HG02678 (cell line): ENCODE measurements at regions not wholly inside any gene's neighbourhood (a gene's known extent, or its start where the extent isn't known, plus 50 kb on each side); places are given as distances from the start of the nearest gene placed in this dataset.

Source experiments
- ATAC-seq: cut with Tn5 transposase; IDR thresholded peaks from one replicate; pipeline ENCODE4 v1.9.1; 2021; ENCODE audit warnings: mild to moderate bottlenecking, moderate library complexity; ENCODE audit not compliant: unreplicated experiment

DNA sequence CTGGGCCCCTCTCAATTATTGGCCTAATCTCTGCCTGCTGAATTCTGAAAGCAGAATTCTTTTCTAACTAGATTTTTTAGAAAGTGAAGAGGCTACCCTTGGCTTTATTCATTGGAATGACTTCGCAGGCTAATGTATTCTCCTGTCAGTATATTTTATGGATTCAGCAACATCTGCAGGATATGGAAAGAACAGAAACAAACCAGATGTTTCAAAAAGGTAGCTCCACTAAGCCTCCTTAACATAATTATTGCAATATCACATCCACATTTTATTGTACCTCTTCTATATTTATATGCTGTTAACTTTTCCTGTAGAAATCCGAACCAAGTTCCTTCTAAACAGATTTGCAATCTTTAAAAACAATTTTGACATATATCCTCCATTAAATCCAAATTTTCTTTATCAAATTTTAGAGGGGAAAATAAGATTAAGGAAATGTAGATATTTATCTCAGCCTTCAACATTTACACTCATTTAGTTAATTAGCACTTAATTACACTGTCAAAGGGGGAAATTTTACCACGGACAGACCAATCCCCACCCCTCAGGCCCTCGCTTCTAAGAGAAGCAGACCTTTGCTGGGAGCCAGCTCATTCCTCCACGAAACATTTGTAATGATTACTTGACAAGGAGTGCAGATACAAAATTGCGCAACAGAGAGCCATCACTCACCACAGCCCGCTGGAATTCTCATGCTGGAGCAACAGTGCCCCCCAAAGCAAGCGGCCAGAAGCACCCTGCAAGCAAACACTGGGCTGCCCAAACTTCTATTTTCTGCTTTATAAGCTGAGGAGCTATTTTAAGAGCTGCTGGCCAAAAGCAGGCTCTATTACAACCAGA, 253.4 kb downstream of the ETAA1 start:
- no peak for ATAC-seq

- no peak for ATAC-seq
Measured at GRCh38 chr2:67651565-67651964, 254.4 kb downstream of the ETAA1 start.

- ATAC-seq, result no peak
Measured at GRCh38 chr2:67652679-67653078, 255.5 kb downstream of the ETAA1 start.

GRCh38 chr2:67656875-67657274, 259.7 kb downstream of the ETAA1 start:
- ATAC-seq, result no peak

DNA sequence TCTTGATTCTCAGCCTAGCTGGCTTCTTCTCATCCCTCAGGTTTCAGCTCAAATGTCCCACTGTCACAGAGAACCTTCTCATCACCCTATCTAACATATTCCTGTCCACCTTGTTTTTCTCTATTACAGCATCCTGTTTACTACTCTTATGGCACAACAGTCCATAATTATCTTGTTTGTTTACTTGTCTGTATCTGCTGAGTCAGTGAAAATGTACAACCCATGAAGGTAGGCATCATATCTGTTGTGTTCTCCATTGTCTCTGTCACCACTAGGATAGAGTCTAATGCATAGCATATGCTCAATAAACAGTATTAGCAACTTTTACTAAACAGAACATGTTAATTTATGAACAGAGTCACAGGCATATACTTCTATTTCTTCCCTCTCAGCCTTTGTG, 261.7 kb downstream of the ETAA1 start:
- ATAC-seq, result no peak

GRCh38 chr2:67660015-67660602, 263.0 kb downstream of the ETAA1 start:
- no peak for ATAC-seq

DNA sequence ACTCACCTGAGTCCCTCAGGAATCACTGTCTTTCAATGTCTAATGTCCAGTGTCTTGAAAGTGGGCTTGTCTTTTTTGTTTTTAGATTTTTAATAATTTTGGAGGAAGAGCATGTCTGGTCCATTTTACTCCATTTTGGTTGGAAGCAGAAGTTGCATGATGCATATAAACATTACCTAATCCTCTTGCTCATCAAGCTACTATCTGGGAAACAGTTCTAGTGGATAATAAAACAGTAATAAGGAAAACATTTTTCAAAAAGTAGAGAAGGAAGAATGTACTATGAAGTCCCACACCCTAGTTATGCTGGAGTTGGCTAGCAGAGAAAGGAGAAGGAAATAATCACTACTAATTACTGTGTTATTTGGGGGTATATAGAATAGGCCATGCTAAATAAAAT, 263.7 kb downstream of the ETAA1 start:
- ATAC-seq, result no peak

DNA sequence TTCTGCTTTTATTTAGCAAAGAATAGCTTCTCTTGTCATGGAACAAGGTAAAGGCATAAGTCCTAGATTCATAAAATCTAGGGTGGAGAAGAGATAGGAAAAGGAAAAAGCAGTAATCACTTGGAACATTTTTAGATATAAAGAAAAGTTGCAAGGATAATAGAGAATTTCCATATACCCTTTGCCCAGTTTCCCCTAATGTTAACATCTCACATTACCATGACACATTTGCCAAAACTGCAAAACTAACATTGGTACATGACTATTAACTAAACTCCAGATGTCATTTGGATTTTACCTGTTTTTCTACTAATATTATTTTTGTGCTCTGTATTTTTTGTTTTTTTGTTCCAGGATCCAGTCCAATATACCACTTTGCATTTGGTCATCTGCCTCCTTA, 265.1 kb downstream of the ETAA1 start:
- ATAC-seq, result no peak

DNA sequence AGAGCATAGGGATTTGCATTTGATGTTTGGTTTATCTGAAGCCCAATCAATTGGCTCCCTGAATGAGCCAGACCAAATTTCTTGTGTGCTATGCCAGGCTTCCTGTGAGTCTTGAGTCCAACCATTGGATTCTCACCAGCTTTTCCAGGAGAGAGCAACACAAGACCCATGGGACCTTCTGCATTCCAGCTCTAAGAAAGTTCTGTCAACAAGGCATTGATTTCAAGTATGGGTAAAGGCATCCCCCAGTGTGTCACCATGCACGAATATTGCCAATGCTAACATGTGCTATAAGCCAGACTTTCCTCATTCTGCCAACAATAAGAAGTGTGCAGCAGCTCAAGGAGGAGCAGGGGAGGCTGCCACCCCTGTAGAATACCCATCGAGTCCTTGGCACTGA, 266.6 kb downstream of the ETAA1 start:
- no peak for ATAC-seq

GRCh38 chr2:67666386-67667053, 269.4 kb downstream of the ETAA1 start:
- ATAC-seq, result no peak

GRCh38 chr2:67667054-67667908, 270.1 kb downstream of the ETAA1 start:
- ATAC-seq, result no peak

- ATAC-seq, result no peak
Measured at GRCh38 chr2:67668538-67668937, 271.4 kb downstream of the ETAA1 start.

DNA sequence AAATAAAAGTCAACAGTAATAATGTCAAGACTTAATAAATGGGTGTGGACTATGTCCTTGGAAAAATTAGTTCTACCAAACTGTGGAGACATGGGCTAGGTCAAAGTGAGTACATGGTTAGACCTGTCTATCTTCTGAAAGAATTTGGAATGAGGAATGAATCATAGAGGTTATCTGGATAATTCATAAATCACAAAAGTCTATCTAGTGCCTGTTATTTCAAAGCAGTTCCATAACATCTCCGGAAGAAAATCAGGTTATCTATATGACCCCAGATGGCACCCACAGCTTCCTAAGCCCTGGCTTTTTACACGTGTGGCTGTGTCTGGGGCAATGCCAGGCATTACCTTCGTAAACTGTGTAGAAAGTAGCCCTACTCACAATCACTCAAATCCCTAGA, 272.0 kb downstream of the ETAA1 start:
- ATAC-seq, result no peak

DNA sequence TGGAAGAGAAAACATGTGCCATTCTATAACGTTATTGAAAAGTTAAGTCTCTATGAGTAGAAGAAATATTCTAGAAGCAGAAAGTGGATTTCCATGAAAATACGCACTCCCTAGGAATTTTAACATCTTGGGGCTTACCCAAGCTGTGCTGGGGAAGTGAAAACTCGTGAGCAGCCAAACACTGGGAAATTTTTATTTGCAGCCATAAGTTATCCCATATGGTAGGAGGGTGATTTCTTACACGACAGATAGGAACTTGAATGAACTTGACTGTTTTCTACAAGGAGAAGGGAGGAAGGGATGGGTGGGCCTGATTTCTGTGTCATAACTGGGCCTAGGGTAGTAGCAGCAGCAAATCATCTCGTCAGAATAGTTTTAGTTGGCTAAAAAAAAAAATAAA, 272.6 kb downstream of the ETAA1 start:
- ATAC-seq, result no peak

DNA sequence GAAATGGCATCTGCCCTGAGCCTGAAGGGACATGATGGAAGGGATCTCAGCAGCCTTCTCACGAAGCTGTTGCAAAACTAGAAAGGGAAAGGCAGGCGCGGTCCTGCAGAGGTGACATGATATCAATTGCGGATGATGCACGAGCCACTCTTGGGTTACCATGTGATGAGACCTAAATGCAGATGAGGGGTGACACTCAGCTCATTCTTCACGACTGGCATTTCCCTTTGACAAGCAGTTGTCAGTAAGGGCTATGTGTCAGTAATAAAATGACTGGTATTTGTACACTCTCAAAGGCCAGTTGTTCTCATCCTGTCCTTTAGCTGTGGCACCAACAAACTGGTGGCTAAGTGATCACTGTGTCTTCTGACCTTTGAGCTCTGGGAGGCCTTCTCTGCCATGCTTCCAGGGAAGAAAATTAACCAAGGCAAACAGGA, 273.6 kb downstream of the ETAA1 start:
- no peak for ATAC-seq

GRCh38 chr2:67671464-67672450, 274.6 kb downstream of the ETAA1 start:
- peak; percentile 65 for ATAC-seq

DNA sequence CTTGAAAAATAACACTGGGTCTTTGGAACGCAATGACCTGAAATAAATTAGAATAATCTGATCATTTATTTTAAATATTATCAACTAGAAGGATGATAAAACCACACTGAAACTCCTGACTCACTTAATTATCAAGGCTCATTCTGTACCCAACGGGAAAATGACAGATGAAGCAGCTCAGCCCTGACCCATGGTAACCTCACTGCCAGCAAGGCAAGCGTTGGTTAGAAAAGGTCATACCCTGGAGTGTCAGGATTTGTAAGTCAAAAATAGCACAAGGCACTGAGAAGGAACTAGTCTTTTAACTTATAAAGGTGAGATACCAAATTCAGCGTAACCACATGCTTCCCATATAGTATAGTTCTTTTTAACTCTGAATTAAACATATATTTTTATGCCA, 277.5 kb downstream of the ETAA1 start:
- no peak for ATAC-seq

GRCh38 chr2:67684991-67685390, 287.9 kb downstream of the ETAA1 start:
- no peak for ATAC-seq

- ATAC-seq, result no peak
Measured at GRCh38 chr2:67686254-67686653, 289.1 kb downstream of the ETAA1 start.

DNA sequence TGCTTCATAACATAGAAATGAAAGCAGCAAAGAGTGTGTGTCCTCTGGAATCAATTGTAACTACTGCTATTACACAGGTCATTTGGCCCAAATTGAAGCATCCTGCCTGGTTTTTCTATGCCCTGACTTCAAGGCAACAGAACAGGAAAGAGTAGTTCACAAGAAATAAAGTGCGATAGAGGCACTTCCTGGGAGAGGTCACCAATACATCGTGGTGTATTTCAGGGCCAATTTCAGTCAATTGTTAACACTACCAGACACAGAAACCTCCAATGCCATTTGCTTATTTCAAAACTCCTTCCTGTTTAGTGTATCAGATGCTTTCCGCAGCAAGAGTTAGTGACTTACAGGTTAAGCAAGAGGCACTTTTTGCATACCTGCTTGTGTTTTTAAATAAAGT, 292.1 kb downstream of the ETAA1 start:
- no peak for ATAC-seq
